NCI-H1105 treated with DMSO at 0.1 percent for 48 hours (cell line): ENCODE measurements at regions not wholly inside any gene's neighbourhood (a gene's known extent, or its start where the extent isn't known, plus 50 kb on each side); places are given as distances from the start of the nearest gene placed in this dataset.

Experiments used
- DNase-seq: peaks from one replicate; lab custom pipeline; 2025; lab: John Stamatoyannopoulos, UW

DNA sequence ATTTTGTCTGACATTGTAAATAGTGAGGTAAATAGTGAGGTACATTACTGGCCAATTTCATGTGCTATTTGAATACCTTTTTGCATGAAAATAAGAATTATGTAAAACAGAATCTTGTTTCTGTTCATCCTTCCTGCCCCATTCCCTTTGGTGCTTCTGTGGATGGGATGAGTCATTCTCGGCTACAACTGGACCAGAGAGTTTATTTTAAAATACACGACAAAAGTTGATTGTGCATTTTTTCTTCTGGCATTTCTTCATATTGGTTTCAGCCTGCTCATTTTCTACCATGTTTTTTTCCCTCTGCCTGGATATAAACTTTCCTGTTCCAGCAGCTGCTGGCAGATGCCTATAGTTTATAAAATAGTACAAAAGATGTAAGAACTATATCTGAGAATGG is 107.5 kb downstream of the CYSLTR2 start:
- no peak for DNase-seq

- peak; percentile 65 for DNase-seq
These were observed 115.5 kb downstream of the CYSLTR2 start for GRCh38 chr13:48769107-48769704.

GRCh38 chr13:48770372-48770771 is 116.6 kb downstream of the CYSLTR2 start:
- no peak for DNase-seq

- no peak for DNase-seq
These were observed 119.2 kb downstream of the CYSLTR2 start for GRCh38 chr13:48772908-48773307.

DNA sequence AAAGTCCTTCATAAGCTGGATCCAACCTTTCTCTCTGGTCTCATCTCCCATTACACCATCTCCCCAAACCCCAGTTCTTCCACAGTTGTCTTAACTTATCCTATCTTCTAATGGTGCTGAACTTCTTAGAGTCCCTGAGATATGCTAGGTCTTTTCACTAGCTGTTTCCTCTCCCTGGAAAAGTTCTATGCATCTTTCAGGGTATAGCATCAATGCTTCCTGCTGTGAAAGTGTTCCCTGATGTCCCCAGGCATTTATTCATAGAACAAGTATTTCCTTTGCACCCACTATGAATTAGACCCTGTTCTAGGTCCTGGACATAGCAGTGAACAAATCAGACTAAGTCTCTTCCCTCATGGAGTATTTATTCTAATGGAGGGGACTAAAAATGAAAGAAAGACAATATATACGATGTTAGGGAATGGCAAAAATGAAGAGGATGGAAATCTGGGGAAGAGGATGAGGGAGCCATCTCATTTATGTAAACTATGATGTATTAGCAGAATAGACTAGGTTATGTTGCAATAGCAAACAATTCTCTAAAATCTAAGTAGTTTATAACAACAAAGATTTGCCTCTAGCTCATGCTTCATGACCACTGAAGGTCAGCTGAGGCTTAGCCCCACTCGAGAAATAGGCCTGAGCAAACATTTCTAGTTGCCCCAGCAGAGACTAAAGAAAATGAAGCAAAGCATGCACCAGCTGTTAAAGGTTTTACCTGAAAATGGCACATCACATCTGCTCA is 120.0 kb downstream of the CYSLTR2 start:
- DNase-seq, result no peak

DNA sequence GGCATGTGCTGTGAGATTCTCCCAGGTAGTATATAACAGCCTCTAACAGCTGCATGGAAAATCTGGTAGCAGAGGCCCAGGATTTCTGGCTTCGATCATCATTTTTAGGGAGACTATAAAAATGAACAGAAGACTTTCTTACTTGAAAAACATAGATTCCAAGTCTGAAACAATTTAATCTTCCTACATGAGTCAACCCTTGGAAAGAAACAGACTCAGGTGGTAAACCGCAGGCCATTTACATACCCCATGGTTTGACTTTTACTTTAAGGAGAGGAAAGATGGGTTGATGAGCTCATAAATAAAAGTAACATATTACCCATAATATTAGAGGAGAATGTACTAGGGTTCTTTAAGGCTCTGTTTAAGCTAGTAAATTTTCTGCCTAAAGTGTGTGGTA is 121.6 kb downstream of the CYSLTR2 start:
- DNase-seq, result no peak

GRCh38 chr13:48775804-48776203 is 122.1 kb downstream of the CYSLTR2 start:
- no peak for DNase-seq

- no peak for DNase-seq
These were observed 122.7 kb downstream of the CYSLTR2 start for GRCh38 chr13:48776401-48776800.

- DNase-seq, result no peak
These were observed 124.9 kb downstream of the CYSLTR2 start for GRCh38 chr13:48778610-48779009.

- no peak for DNase-seq
These were observed 127.1 kb downstream of the CYSLTR2 start for GRCh38 chr13:48780713-48781341.

DNA sequence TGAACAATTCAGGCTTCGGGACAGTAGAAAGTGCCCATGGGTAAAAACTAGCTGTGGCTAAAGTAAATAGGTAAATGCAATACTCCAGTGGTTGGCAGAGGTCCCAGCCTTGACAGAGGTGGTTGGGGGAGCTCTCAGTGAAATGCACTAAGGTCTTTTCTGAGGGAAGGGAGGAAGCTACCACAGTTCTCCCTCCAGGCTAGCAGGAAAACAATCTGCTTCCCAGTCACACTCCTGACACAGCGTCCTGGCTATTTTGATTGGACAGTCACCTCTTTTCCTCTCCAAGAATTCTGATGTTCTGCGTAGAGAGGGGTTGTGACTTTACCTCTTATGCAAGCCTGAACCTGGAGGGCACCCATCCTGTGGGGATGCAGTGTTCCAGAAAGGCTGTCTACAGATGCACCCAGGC is 128.7 kb downstream of the CYSLTR2 start:
- no peak for DNase-seq

DNA sequence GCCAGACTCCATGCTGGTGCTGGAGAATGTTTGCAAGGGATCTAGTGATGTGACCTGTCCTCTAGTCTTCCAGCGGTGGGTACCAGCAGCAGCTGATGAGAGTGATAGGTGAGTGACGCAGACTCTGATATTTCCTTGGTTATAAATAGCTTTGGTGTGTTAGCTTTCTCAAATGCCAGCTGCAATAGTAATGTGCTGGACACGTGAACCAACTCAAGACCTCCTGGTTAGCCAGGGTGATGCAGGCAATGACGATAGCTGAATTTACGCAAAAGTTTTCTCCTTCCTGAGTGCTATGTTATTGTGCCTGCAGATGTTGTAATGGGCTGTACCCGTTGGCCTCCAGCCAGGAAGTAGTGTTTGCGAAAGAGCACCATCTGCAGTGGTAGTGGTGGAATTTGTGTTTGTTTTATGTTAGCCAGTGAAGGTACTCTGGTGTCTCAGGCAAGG is 129.5 kb downstream of the CYSLTR2 start:
- DNase-seq, result no peak

- DNase-seq, result no peak
These were observed 130.0 kb downstream of the CYSLTR2 start for GRCh38 chr13:48783695-48784230.

DNA sequence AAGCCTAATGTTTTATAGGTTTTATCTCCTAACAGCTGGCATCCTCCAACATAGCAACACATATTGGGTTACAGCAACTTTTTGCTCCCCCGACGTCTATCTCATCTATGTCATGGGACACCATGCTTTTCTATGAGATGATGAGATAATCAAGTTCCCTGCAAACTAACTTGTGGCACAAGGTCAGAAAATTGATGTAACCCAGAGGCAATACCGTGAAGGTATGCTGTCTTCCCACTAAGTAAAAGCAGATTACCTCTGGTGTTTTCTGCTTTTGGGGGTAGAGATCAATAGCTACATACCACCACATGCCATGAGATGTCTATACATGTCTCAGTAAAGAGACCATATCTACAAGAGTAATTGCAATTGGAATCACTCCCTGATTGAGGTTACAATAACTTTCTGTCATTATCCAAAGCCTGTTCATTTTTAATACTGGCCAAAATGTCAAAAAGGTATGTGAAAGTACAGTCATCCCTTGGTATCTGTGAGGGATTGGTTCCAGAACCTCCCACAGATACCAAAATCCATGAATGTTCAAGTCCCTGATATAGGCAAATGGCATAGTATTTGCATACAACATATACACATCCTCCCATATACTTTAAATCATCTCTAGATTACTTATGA is 131.3 kb downstream of the CYSLTR2 start:
- DNase-seq, result no peak

GRCh38 chr13:48790199-48790598 is 136.5 kb downstream of the CYSLTR2 start:
- no peak for DNase-seq

DNA sequence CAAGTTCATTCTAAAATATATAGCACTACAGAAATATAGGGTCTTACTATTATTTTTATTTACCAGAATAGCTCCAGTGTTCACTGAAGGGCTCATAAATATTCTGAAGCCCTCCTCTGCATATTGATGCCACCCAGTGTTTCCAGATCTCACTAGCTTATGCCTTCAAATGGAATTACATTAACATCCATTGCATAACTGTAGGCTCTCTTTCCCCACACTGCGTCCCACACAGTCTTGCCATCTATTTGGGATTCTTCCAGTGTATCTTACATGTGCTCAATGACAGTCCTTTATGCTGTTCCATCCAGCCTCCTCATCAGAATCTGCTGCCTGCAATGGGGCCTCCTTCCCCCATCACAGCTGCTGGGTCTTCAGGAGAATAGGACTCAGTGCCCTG is 137.2 kb downstream of the CYSLTR2 start:
- DNase-seq, result no peak

DNA sequence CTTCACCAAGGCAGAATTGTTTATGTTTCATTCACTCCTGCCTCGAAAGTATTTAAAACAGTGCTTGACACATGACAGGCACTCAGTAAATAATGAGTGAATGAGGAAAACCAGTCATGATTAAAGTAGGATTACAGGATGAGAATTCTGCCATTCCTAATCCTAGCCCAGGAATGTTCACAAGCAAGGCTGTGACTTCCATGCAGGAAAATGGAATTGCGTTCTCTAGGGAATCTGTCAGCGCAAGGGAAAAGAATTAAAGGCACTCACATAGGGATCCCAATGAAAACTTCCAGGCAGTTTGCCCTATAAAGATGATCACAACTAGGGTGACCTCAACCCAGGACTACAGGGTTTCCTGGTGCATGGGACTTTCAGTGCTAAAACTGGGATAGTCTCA is 143.4 kb downstream of the CYSLTR2 start:
- DNase-seq, result no peak

- no peak for DNase-seq
These were observed 144.0 kb downstream of the CYSLTR2 start for GRCh38 chr13:48797761-48798160.

GRCh38 chr13:48798180-48798579 is 144.5 kb downstream of the CYSLTR2 start:
- no peak for DNase-seq

DNA sequence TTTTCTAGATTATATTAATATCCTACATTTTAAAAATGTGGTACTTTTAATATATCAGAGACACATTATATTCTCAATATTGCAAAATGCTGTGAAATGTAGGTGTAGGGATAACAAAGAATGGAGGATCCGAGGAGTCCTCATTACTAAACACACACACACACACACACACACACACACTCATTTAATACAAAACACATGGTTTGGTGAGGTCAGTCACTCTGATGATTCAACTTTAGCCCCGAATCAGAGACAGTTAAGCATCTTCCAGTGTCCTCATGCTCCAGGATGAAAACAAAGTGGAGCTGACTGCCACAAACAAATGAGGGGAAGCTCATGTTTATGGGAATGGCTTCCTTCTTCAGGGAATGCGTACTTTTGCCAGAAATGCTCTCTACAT is 147.5 kb downstream of the CYSLTR2 start:
- DNase-seq, result no peak

- DNase-seq, result no peak
These were observed 151.3 kb downstream of the CYSLTR2 start for GRCh38 chr13:48804821-48805601.

GRCh38 chr13:48806522-48806921 is 152.8 kb downstream of the CYSLTR2 start:
- no peak for DNase-seq
